ENCODE measurements at regions not wholly inside any gene's neighbourhood (a gene's known extent, or its start where the extent isn't known, plus 50 kb on each side); places are given as distances from the start of the nearest gene placed in this dataset.
"Not testable (repeated sequence)": the region's sequence is repeated elsewhere in the genome, so short reads cannot be mapped to it uniquely, and the experiment has no call there.

DNA sequence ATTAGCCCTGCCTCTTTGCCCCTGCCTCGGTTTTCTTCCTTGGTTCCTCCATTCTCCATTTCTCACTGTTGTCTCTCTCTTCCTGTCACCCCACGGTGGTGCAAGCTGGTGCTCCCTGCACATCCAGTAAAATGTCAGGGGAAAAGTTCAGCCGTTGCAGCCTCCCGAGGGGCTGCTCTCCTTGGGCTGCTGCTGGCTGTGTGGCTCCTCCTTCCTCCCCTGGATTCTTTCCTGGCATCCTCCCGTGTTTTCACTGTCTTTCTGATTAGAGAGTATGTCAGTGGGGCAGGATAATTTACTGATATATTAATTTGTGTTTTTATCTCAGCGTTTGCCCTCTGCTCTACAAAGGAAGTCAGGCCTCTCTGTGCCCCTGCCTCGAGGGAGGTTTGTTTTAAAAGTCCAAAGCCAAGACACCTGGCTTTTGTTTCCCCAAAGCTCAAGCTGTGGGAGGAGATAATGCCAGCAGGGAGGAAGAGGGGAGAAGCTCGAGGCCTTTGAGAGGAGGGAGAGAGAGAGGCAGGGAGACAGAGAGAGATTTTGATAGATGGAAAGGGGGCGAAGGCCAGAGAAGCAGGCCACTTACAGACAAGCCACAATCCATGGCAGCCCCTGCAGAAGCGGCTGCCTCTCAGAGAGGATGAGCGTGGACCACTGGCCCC lies 150.3 kb upstream of the NR2F2 start:
- no peak for DNase-seq

DNA sequence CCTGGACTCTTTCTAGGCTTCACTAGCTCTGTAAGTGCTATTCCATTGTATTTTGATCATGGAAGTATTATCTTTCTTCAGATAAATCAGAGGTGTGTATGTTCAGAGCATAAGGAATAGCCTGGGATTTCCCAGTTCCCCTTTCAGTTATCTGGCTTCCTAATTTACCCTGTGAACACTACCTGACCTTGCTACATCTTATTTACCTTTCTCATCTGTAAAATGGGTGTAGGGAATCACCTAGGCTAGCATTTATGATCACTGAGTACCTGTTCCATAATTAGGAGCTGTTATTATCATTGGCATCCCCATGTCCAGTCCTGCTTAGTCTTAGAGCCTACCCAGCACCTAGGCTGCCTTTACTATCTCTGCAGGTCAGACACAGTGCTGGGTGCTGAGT lies 149.3 kb upstream of the NR2F2 start:
- no peak for DNase-seq

DNA sequence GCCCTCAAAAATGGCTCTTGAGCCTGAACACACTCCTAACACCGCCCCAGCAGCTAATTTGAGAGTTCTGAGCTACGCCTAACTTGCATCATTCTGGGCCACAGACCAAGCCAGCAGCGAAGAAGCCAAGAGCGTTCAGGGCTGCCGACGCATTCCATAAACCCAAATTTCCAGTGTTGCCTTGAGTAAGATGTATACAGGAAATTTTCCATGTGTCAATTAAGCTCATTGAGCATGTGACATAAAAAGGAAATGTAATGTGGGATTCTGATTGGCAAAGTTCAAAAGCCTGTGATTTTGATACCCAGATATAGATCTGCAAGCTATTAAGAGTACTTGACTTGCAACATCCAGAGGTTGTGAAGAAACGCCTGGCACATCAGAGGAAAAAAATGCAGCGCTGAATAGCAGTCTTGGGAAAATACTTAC lies 148.6 kb upstream of the NR2F2 start:
- DNase-seq, result no peak

DNA sequence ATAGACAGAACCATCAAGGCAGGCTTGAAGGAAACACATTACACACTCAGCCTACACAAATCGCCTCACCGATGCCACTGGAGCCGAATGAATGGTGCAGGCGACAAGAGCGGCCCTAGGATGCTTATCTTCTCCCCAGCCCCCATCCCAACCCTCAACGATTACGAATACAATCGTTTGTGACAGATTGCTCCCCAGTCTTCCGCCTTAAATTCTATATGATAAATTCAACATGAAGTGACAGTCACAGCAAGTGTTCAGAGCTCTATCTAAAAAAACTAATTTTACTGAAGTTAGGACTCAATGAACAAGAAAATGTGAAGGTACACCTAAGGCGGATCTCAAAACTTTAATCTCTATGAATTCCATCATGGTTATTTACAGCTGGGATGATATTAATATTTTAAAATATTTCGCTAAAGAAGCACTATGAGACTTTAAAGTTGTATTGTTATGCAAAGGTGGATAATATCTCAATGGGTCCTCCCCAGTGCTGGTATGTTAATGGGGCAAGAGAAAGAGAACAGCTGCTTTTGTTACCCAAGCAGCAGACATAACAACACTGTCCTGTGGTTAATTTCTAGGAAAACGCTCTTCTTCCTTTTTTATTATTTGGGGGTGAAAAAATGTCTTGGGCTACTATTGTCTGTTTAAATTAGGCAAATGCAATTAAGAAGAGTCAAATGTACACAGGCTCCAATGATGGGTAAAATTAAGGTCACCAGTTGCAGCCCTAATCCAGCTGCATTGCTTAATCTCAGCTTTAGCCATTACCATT lies 147.6 kb upstream of the NR2F2 start:
- DNase-seq, result no peak

DNA sequence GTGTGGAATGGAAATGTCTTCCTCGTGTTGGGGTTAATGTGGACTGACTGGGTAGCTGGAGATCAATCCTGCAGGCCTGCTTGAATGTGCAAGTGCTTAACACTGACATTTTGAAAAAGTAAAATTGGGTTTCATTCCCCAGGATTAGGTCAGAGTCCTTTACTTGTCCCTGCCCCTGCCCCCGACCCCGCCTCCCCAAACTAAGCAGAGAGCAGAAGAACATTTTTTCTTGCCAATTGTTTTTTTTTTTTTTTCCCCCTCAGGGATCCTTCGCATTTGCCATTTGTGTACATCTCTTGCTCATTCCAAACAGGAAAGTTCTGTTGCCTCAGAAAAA lies 147.0 kb upstream of the NR2F2 start:
- no peak for DNase-seq

DNA sequence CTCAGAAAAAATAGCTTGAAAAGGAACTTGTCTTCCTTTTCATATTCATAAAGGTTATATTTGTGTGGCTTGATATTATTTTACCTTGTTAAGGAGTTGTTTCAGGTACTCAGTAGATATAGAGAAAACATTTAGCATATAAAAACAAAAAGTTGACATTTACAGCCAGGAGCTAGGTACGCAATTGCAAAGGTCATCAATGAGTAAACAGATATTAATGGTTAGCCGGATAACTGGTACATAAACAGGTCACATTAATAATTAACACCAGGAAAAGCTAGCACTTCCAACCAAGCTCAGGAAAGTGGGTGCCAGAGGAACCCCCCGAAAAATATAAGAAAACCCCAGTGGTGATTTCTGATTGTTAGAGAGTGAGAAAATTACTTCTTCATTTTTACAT lies 146.6 kb upstream of the NR2F2 start:
- no peak for DNase-seq

DNA sequence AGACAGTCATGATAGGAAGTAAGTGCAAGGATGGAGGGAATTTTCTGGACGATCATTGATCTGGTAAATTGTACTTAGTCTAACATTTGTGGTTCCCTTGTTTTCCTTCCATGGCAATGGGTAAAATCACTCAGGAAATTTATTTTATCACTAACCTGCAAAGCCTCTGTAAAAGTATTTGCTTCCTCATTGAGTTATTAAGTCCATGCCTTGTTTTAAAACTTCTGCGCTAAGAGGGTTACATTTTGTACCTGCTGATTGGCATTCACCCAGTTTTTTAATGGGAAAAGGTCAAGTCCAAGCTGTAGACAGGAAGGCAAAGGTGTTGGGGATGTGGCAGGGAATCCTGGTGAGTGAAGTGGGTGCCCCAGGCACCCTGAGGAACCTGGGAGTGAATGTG lies 146.2 kb upstream of the NR2F2 start:
- DNase-seq, result no peak

DNA sequence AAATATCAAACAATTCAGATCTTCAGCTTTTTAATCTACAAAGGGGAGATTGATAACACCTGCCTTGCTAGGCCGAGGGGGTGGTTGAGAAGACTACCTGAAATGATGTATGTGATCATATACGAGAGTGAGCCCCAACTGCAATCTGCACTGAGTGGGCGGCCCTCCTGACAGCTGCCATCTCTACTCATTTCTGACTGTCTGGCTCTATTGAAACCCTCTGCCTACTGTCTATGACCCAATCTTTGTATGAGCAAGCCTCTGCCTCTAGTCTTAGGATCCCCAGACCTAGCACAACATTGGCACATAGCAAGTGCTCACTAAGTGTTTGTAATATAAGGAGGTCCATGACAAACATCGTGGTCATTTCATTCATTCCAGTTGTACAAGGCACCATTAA lies 144.4 kb upstream of the NR2F2 start:
- DNase-seq, result no peak

DNA sequence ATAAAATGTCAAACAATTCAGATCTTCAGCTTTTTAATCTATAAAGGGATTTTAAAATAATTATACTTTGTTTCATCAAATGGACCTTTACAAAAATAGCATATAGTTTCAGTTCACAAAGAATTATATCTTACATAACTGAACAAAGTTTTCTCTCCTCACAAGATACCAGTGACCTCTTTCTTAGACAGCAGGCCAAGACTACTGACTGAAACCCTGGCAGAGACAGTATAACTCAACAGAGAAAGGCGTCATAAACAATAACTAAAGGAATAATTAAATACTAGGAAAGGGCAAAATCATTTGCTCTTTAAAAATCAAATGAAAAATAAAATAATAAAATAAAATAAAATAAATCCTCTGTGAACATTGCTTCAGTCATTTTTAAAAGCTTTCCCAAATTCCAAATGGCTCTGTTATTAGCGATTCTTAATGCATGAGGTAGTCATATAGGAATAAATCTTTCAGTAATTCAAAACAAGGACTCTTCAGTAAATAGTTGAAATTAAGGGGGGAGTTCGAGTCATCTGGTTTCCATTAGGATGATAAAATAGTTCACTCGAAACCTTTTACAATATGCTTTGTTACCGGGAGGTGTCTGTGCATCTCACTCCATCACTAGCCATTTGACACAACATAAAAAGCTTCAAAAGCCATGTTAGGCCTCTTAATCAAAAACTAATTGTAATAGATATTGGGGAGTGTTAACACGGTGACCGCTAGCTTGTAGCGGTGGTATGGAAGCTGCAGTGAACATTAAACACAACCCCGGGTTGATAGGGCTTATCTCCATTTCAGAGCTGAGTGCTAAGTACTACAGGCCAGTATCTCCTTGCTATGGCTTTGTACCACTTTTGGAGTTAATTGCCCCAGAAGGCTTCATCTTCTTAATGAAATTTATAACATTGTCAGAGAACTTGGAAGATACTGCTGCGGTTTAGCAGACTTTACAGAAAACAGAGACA lies 142.9 kb upstream of the NR2F2 start:
- no peak for DNase-seq

DNA sequence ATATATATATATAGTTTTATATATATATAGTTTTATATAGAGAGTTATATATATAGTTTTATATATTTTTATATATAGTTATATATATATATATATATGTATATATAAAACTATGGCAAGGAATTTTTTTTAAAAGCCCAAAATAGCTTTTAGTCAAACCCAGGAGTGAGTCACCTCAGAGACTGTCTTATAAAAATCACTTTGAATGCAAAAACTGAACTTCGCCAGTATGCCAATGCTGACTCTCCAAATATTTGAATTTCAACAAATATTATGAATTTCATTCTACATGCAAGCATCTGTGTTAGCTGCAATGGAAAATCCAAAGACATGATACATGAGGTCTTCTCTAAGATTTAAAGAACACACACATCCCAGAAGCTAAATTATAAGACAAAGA lies 132.8 kb upstream of the NR2F2 start:
- no peak for DNase-seq

DNA sequence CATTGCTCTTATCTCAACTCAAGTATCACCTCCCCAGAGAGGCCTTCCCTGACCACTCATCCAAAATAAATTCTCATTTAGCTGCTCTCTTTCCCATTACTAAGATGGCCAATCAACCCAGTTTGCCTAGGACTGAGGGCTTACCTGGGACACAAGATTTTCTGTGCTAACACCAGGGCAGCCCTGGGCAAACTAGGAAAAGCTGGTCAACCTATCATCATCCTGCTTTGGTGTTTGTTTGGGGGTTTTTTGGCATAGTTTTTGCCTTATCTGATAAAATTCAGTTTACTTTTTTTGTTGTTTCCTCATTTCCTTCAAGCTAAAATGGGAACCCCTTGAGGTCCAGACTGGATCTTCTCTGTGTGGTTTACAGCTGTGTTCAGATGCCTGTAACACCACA lies 131.4 kb upstream of the NR2F2 start:
- DNase-seq, result no peak

DNA sequence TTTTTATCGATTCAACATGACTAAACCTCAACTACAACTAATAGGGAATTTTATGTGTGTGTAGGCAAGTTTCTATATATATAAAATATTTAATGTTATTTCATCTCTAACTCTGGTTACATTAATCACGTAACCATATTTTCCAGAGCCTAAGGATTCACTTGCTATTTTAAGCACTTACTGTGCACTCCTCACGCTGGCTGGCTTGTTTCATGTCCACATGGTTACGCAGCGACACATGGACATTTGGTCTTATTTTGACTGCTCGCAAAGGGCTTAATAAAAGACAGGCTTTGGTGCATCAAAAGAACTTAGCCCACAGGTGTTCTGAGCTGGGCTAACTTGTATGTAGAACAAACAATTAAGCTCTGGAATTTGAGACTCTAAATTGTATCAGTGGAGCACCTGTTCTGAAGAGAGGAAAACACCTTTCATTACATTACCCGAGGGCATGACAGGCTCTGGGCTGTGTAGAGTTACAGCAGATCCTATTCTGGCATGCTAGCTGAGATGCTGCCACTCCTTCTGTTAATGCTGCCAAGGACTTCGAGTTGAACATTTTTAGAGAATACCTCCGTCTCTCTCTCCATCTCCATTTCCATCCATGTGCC lies 130.0 kb upstream of the NR2F2 start:
- no peak for DNase-seq

DNA sequence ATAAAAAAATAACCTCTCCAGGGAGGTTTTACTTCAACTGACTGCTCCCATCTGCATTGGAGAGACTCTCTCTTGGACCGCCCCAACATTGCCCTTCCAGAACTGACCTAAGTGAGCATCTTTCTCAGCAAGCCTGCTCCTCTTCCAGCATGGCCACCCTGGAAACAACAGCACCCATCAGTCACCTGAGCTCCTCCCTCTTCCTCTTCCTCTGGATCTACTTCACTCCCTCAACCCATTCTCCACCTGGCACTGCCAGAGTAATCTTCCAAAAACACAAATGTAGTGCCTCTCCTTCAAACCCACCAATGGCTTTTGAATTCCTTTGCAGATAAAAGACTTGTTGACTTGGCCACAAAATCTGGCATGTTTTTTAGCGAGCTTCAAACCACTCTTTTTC lies 128.8 kb upstream of the NR2F2 start:
- DNase-seq, result no peak

DNA sequence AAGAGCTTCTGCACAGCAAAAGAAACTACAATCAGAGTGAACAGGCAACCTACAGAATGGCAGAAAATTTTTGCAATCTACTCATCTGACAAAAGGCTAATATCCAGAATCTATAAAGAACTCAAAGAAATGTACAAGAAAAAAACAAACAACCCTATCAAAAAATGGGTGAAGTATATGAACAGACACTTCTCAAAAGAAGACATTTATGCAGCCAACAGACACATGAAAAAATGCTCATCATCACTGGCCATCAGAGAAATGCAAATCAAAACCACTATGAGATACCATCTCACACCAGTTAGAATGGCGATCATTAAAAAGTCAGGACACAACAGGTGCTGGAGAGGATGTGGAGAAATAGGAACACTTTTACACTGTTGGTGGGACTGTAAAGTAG lies 124.9 kb upstream of the NR2F2 start:
- not testable (repeated sequence) for DNase-seq

DNA sequence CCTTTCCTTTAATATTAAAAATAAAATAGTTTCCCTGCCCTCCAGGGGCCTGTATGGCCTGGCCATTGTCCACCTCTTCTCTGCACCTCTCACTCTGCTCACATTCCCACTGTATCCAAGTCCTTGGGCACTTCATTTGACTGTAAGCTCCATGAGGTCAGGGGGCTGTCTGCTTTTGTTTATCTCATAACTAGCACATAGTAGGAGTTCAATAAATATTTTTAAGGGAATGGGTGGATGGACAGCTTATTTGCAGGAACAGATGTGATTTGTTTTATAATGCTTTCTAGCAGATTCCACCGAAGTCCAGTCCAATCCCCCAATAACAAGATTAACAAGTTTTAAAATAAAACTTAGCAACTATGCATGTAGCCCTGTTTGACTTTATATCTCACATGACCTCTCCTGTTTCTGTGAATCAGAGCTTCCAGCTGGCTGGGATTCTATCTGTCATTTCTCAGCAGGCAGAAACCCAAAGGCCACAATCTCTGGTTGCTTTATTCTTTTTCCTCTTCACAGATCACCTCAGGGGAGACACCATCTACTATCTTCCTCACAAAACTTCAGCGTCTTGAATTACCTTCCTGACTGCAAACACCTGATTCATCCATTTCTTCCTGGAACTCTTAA lies 123.0 kb upstream of the NR2F2 start:
- DNase-seq, result no peak

DNA sequence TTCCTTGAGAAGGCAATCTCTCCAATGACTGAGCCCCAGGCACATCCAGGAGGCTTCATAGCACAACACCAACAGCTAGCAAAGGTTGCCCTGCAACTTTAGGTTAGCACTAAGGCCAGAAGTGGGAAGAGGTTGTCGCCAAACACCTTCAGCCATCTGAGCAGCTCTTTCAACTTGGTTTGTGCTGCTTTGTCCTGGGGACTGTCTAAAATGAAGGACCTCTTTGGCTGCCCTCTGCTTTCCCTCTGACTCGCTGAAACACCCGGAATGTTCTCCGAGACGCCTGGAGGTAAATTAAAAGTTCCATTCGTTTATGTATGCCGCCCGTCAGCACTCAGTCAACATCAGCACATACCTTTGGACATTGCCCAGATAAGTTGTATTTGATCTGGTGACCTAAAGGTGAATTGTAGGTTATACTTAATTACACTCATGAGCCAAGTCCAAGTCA lies 121.2 kb upstream of the NR2F2 start:
- DNase-seq, result no peak

DNA sequence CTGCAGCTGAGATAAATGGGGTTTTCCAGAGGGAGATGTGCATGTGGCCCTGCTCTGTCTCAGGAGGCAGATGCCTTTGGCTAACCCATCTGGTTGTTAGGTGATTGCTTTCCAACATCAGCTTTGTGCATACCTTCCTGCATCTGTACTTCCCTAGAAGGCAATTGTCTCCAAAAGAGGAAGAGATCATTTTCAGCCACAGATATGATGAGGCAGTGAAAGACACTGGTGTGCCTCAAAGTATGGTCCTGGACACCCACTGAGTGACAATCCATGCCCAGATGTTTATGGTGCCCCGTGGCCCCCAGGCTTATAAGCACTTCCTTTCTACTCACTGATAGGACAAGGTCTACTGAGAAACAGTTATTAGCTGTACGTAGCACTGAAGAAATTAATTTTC lies 117.5 kb upstream of the NR2F2 start:
- DNase-seq, result no peak

DNA sequence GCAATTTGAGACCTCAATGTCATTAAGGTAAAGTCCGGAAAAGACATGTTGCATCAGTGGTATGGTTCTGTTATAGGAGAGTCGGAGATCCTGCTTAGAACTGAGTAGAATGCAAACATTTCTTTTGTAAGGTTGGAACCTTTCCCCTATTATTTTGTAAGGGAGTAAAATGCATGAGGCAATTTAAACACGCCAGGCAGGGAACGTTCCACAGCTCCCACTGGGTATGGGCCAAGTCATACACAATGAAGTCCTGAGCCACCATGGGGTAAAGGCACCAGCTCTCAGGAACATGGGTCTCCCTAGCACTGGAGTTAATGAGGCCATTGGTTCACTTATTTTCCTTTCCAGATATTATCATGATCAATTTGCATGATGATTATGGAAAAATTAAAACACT lies 116.6 kb upstream of the NR2F2 start:
- no peak for DNase-seq

DNA sequence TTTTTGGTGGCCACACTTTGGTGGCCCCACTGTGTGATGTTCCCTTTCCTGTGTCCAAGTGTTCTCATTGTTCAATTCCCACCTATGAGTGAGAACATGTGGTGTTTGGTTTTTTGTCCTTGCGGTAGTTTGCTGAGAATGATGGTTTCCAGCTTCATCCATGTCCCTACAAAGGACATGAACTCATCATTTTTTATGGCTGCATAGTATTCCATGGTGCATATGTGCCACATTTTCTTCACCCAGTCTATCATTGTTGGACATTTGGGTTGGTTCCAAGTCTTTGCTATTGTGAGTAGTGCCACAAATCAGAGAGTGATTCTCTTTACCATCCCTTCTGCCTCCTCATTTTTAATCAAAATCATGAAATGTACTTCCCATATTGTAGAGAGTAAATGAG lies 114.0 kb upstream of the NR2F2 start:
- DNase-seq, result not testable (repeated sequence)

DNA sequence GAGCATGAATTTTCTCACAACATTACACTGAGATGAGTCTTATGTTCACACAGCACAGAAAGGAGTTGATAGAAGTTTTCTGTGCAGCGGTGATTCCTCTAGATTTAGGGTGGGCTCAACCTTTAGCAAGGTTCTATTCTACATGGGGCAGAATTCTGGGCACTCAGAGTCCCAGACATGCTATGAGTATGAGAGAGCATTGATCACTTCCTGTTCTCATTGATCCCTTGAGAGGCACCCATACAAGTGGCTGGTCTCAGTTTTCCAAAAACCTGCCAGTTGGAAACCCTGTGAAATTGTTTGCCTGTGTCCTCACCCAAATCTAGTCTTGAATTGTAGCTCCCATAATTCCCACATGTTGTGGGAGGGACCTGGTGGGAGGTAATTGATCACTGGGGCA lies 112.5 kb upstream of the NR2F2 start:
- DNase-seq, result no peak

DNA sequence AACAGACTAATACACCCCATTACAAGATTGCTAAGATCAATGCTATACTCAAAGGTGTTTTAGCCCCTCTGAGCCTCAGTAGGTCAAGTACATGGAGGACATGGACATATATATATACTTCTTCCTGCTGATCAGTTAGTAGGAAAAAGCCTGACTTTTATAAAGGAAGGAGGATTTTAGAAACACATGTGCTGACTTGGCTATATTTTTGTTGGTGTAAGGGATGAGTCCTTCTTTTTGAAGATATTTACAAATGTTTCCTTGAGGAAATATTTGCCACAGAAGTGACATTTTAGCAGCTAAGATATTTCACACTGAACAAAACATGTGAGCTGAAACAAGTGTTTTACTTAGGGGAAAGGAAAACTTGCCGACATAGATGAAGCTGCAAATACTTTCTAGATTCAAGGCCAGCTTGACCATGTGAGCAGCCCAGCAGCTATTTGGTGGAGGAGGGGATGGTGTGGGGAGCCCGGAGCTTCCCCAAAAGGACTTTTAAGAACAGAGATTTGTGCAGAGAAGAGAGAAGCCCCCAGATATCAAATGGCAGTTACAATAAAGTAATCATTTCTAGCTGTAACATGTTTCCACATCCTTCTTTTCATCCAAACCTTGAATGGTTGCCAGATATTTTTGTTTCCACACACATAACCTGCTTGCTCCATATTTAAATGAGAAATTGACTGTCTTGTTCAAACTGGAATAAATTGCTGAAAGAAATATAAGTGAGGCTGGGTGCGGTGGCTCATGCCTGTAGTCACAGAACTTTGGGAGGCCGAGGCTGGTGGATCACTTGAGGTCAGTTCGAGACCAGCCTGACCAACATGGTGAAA lies 111.7 kb upstream of the NR2F2 start:
- DNase-seq, result no peak

DNA sequence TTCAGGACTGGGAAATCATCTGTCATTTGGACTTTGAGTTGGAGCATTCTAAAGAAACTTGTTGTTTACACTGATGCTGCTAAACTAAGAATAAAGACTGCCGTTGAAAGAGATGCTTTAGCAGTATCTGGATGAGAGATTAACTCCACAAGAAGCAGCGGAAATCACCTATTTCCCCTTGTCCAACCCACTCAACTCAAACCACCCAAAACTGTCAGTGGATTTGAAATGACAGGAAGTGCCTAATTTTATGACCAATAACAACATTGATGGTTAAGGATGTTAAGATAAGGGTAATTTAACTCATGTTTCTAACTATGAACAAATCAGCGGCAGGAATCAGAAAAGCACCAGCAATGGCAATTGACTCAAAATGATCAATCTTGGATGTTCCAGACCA lies 110.8 kb upstream of the NR2F2 start:
- DNase-seq, result no peak

Measured in stimulated activated CD4-positive, alpha-beta T cell treated with anti-CD3 and anti-CD28 coated beads, Interleukin-4, amount 100 ng/mL, for 4 hours (primary cell).